ENCODE measurements at regions not wholly inside any gene's neighbourhood (a gene's known extent, or its start where the extent isn't known, plus 50 kb on each side); places are given as distances from the start of the nearest gene placed in this dataset.

- no peaks in the 10 kb centered on the region for H3K36me3 ChIP-seq (replicated peaks in 1 of 2; ENCODE audit: control insufficient read depth in 1 of 2, insufficient read depth in 2 of 2, low read length in 1 of 2)
- H3K27me3 ChIP-seq (ENCODE audit: insufficient read depth) = peaks cover 14% of the 10 kb centered on the region; the same call in 1 of the 2 replicates
- H3K9me3 ChIP-seq = no peaks in the 10 kb centered on the region
- 66% methylated on average over 1 of the region's 1 CpG for WGBS (ENCODE audit: low lambda C conversion rate)
- H3K4me3 ChIP-seq (ENCODE audit: low read depth in 2 of 2, low read length in 1 of 2) = no peak overlapping the region
- TF ChIP-seq JUND (IDR thresholded peaks at IDR 0.05) = no peak
- no peak for TF ChIP-seq RFX5 (IDR thresholded peaks at IDR 0.05; ENCODE audit: low read length)
- no peak for TF ChIP-seq EZH2phosphoT487 (IDR thresholded peaks at IDR 0.05; ENCODE audit: borderline replicate concordance, low read depth)
- TF ChIP-seq GATA2 (CRISPR knock-in tag; IDR thresholded peaks at IDR 0.05) = no peak
- no peak for TF ChIP-seq CHD2 (IDR thresholded peaks at IDR 0.05; ENCODE audit: low read length, partially characterized antibody)
- no peak for TF ChIP-seq TCF12 (IDR thresholded peaks at IDR 0.05)
- no peak for TF ChIP-seq TAF1 (IDR thresholded peaks at IDR 0.05; ENCODE audit: borderline replicate concordance, low read depth, low read length)
- no peak for TF ChIP-seq NRF1 (IDR thresholded peaks at IDR 0.05; ENCODE audit: low read depth, low read length)
- TF ChIP-seq CTCF (IDR thresholded peaks at IDR 0.05) = no peak
- TF ChIP-seq TEAD4 (IDR thresholded peaks at IDR 0.05; ENCODE audit: borderline replicate concordance, insufficient read depth) = no peak
- no peak for TF ChIP-seq GABPA (IDR thresholded peaks at IDR 0.05; ENCODE audit: low read depth)
- no peak for TF ChIP-seq USF2 (IDR thresholded peaks at IDR 0.05; ENCODE audit: borderline replicate concordance, low read depth, low read length)
- TF ChIP-seq NFIC (IDR thresholded peaks at IDR 0.05; ENCODE audit: borderline replicate concordance) = no peak
- no peak for TF ChIP-seq EP300 (IDR thresholded peaks at IDR 0.05; ENCODE audit: borderline replicate concordance in 1 of 2, low read depth in 1 of 2, low read length in 1 of 2)
- TF ChIP-seq FOXM1 (IDR thresholded peaks at IDR 0.05; ENCODE audit: low read depth) = no peak
- TF ChIP-seq FOXJ3 (CRISPR knock-in tag; IDR thresholded peaks at IDR 0.05) = no peak
- no peak for TF ChIP-seq MXI1 (IDR thresholded peaks at IDR 0.05; ENCODE audit: low read depth, low read length)
- TF ChIP-seq YY1 (IDR thresholded peaks at IDR 0.05; ENCODE audit: low read depth) = no peak
- no peak for TF ChIP-seq ELF1 (IDR thresholded peaks at IDR 0.05)
- ChIA-PET POLR2A (no interaction called here), CTCF (interaction anchor here (0.7 to 10.1 kb wide), 26 partner anchors 8 to 1091 kb away, joined by 3 to 250 read pairs (median 4); no protein-coding TSS in a partner anchor)
- no peak overlapping the region for H3K27ac ChIP-seq (ENCODE audit: low read depth in 2 of 2, low read length in 1 of 2)
- H4K20me1 ChIP-seq (ENCODE audit: insufficient read depth) = no peaks in the 10 kb centered on the region
- 0 out of 2 replicates have a peak overlapping the region, but pooled peaks have one; percentile 63 for H2AFZ ChIP-seq (ENCODE audit: low read depth)
- H3K4me2 ChIP-seq = no peak overlapping the region
- no peak for DNase-seq
- no peaks in the 10 kb centered on the region for H3K79me2 ChIP-seq (ENCODE audit: insufficient read depth)
- H3K9ac ChIP-seq = no peak overlapping the region
- H3F3A ChIP-seq (replicated peaks; ENCODE audit: insufficient read depth) = no peaks in the 10 kb centered on the region
- no peaks in the 10 kb centered on the region for H3K9me2 ChIP-seq
- H3K4me1 ChIP-seq (ENCODE audit: control insufficient read depth in 1 of 2, insufficient read depth in 2 of 2, low read depth in 1 of 2, low read length in 1 of 2) = peaks cover 0 to 3% of the 10 kb centered on the region in 2 experiments; a peak in 1 of 4 replicates
These were observed 66.1 kb upstream of the SMYD2 start for GRCh38 chr1:214214851-214215250.
